NOMO-1 treated with DMSO at 0.1 percent for 48 hours (cell line): ENCODE measurements at regions not wholly inside any gene's neighbourhood (a gene's known extent, or its start where the extent isn't known, plus 50 kb on each side); places are given as distances from the start of the nearest gene placed in this dataset.
"Not testable (repeated sequence)": the region's sequence is repeated elsewhere in the genome, so short reads cannot be mapped to it uniquely, and the experiment has no call there.

Experiments used
- DNase-seq: peaks from one replicate; lab custom pipeline; 2025; ENCODE audit not compliant: unreplicated experiment; lab: John Stamatoyannopoulos, UW

GRCh38 chr4:189548484-189549125, 392.1 kb upstream of the FRG1 start:
- no peak for DNase-seq

- not testable (repeated sequence) for DNase-seq
These were observed 388.6 kb upstream of the FRG1 start for GRCh38 chr4:189551931-189552670.

- not testable (repeated sequence) for DNase-seq
These were observed 380.1 kb upstream of the FRG1 start for GRCh38 chr4:189560605-189561004.

- DNase-seq: not testable (repeated sequence)
These were observed 376.9 kb upstream of the FRG1 start for GRCh38 chr4:189563751-189564150.

- DNase-seq: not testable (repeated sequence)
These were observed 374.4 kb upstream of the FRG1 start for GRCh38 chr4:189566271-189566670.

GRCh38 chr4:189566900-189567299, 373.8 kb upstream of the FRG1 start:
- DNase-seq: peak; percentile 56

GRCh38 chr4:189579645-189580044, 361.0 kb upstream of the FRG1 start:
- DNase-seq: not testable (repeated sequence)

- DNase-seq: not testable (repeated sequence)
These were observed 353.6 kb upstream of the FRG1 start for GRCh38 chr4:189586908-189587632.

- DNase-seq: not testable (repeated sequence)
These were observed 351.5 kb upstream of the FRG1 start for GRCh38 chr4:189589201-189589600.

GRCh38 chr4:189592890-189593289, 347.8 kb upstream of the FRG1 start:
- no peak for DNase-seq

GRCh38 chr4:189597341-189597740, 343.3 kb upstream of the FRG1 start:
- no peak for DNase-seq

GRCh38 chr4:189600264-189600663, 340.4 kb upstream of the FRG1 start:
- no peak for DNase-seq

GRCh38 chr4:189600718-189601435, 339.8 kb upstream of the FRG1 start:
- no peak for DNase-seq

- DNase-seq: not testable (repeated sequence)
These were observed 337.8 kb upstream of the FRG1 start for GRCh38 chr4:189602827-189603226.

GRCh38 chr4:189610571-189610970, 330.1 kb upstream of the FRG1 start:
- not testable (repeated sequence) for DNase-seq

GRCh38 chr4:189613207-189613606, 327.5 kb upstream of the FRG1 start:
- no peak for DNase-seq

- no peak for DNase-seq
These were observed 325.4 kb upstream of the FRG1 start for GRCh38 chr4:189615217-189615663.

GRCh38 chr4:189617741-189618140, 322.9 kb upstream of the FRG1 start:
- not testable (repeated sequence) for DNase-seq

GRCh38 chr4:189619441-189620250, 321.0 kb upstream of the FRG1 start:
- not testable (repeated sequence) for DNase-seq

GRCh38 chr4:189622574-189622973, 318.1 kb upstream of the FRG1 start:
- not testable (repeated sequence) for DNase-seq
